PFSK-1 (cell line): ENCODE measurements at regions not wholly inside any gene's neighbourhood (a gene's known extent, or its start where the extent isn't known, plus 50 kb on each side); places are given as distances from the start of the nearest gene placed in this dataset.

ENCODE experiments used
- POLR2AphosphoS5 ChIP-seq: IDR thresholded peaks from 2 replicates; pipeline ENCODE4 v1.6.1; 2012; ENCODE audit warnings: low read depth, mild to moderate bottlenecking, control low read depth, low read length, moderate library complexity
- TAF1 ChIP-seq: IDR thresholded peaks from 2 replicates; pipeline ENCODE4 v1.6.1; 2012; ENCODE audit warnings: low read length, control low read depth, borderline replicate concordance; ENCODE audit not compliant: insufficient read depth
- TF ChIP-seq, protein P1 (sequence below), 2 experiments: IDR thresholded peaks; 2 replicates each; pipeline versions ENCODE4 v1.6.1 to v1.8.0; 2011 to 2012; ENCODE audit warnings: low read depth in 2 of 2, low read length in 2 of 2, control low read depth in 1 of 2, inconsistent platforms in 1 of 2, mild to moderate bottlenecking in 1 of 2, moderate library complexity in 1 of 2; ENCODE audit not compliant: insufficient read depth in 1 of 2

DNA sequence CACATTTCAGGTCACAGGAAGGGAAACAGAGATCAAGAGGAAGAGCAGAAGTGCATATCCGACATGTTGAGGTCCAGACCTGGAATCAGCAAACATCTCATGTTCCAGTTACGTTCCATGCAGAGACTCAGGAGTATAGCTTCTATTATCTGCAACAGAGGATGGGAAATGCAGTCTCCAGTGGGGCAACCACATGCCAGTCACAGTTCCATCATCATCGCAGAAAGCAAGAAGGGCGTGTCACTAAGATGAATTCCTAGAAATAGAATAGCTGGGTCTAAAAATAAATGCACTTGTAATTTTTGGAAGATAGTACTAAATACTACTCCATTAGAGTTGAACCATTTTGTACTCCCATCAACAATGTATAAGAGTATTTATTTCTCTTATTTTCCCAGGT is 133.2 kb upstream of the MDFIC start:
- TF ChIP-seq POLR2AphosphoS5 (no peak), TAF1 (no peak)
- TF ChIP-seq, protein P1, sequence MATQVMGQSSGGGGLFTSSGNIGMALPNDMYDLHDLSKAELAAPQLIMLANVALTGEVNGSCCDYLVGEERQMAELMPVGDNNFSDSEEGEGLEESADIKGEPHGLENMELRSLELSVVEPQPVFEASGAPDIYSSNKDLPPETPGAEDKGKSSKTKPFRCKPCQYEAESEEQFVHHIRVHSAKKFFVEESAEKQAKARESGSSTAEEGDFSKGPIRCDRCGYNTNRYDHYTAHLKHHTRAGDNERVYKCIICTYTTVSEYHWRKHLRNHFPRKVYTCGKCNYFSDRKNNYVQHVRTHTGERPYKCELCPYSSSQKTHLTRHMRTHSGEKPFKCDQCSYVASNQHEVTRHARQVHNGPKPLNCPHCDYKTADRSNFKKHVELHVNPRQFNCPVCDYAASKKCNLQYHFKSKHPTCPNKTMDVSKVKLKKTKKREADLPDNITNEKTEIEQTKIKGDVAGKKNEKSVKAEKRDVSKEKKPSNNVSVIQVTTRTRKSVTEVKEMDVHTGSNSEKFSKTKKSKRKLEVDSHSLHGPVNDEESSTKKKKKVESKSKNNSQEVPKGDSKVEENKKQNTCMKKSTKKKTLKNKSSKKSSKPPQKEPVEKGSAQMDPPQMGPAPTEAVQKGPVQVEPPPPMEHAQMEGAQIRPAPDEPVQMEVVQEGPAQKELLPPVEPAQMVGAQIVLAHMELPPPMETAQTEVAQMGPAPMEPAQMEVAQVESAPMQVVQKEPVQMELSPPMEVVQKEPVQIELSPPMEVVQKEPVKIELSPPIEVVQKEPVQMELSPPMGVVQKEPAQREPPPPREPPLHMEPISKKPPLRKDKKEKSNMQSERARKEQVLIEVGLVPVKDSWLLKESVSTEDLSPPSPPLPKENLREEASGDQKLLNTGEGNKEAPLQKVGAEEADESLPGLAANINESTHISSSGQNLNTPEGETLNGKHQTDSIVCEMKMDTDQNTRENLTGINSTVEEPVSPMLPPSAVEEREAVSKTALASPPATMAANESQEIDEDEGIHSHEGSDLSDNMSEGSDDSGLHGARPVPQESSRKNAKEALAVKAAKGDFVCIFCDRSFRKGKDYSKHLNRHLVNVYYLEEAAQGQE (IDR thresholded peaks at IDR 0.05; ENCODE audit: insufficient read depth in 1 of 2, low read depth in 2 of 2, low read length in 2 of 2): no peak
